Activated B cell treated with CpG ODN at 0.5 μM for 24 hours (primary cell): ENCODE measurements at regions not wholly inside any gene's neighbourhood (a gene's known extent, or its start where the extent isn't known, plus 50 kb on each side); places are given as distances from the start of the nearest gene placed in this dataset.

Experiments
- ATAC-seq: fragments of 200-7000 bp; cut with Tn5 transposase; one replicate; pipeline ENCODE4 v1.10.0; 2021; ENCODE audit warnings: low read depth, mild to moderate bottlenecking, moderate library complexity
- CTCF ChIA-PET: fragments of 350-600 bp; sonication (Branson Sonifier 250); formaldehyde crosslinking; loops from one replicate; lab custom pipeline; 2021; ENCODE audit warnings: antibody characterized with exemption; lab: Charles Lee
- POLR2A ChIA-PET: fragments of 350-600 bp; sonication (Branson Sonifier 250); formaldehyde crosslinking; loops from one replicate; lab custom pipeline; 2021; ENCODE audit warnings: antibody characterized with exemption; lab: Charles Lee
- DNase-seq: peaks from one replicate; pipeline ENCODE4 v3.0.0; 2022
- H3K27ac Mint-ChIP-seq: one replicate; pipeline ENCODE4 v1.8.0; 2020; ENCODE audit warnings: mixed read lengths
- H3K27me3 Mint-ChIP-seq: one replicate; pipeline ENCODE4 v1.8.0; 2021; ENCODE audit warnings: mixed read lengths
- H3K36me3 Mint-ChIP-seq: one replicate; pipeline ENCODE4 v1.8.0; 2021; ENCODE audit warnings: low read depth, mixed read lengths
- H3K4me1 Mint-ChIP-seq: one replicate; pipeline ENCODE4 v1.8.0; 2021; ENCODE audit warnings: mixed read lengths
- H3K4me3 Mint-ChIP-seq: one replicate; pipeline ENCODE4 v1.8.0; 2020; ENCODE audit warnings: mild to moderate bottlenecking, mixed read lengths
- H3K9me3 Mint-ChIP-seq: one replicate; pipeline ENCODE4 v1.8.0; 2020; ENCODE audit warnings: mixed read lengths
- CTCF ChIP-seq: fragments of 200-600 bp; IDR thresholded peaks from one replicate; pipeline ENCODE4 v1.8.0; 2022; ENCODE audit warnings: antibody characterized with exemption, mild to moderate bottlenecking
- intact Hi-C: fragments of 100-400 bp; cut with micrococcal nuclease; formaldehyde crosslinking; loops from one replicate; pipeline ENCODE4 v1.15.1; 2024

GRCh38 chr3:30341851-30342250, 264.6 kb upstream of the TGFBR2 start:
- H3K4me3 Mint-ChIP-seq, result no peak overlapping the region
- no peak for DNase-seq
- POLR2A ChIA-PET, result no interaction called here
- H3K27me3 Mint-ChIP-seq, result no peaks in the 10 kb centered on the region
- H3K9me3 Mint-ChIP-seq, result peaks cover 5% of the 10 kb centered on the region
- H3K27ac Mint-ChIP-seq, result no peak overlapping the region
- CTCF ChIA-PET, result no interaction called here
- no peaks in the 10 kb centered on the region for H3K36me3 Mint-ChIP-seq
- no peak for ATAC-seq
- TF ChIP-seq CTCF, result no peak
- no peaks in the 10 kb centered on the region for H3K4me1 Mint-ChIP-seq
- intact Hi-C loops, result no loop called here

GRCh38 chr3:30342318-30343060, 263.9 kb upstream of the TGFBR2 start:
- intact Hi-C loops, result no loop called here
- ChIA-PET CTCF (no interaction called here), POLR2A (no interaction called here)
- no peak for TF ChIP-seq CTCF
- H3K27me3 Mint-ChIP-seq, result peaks cover 1% of the 10 kb centered on the region
- H3K36me3 Mint-ChIP-seq, result no peaks in the 10 kb centered on the region
- H3K4me1 Mint-ChIP-seq, result no peaks in the 10 kb centered on the region
- ATAC-seq (no peak), DNase-seq (no peak)
- peaks cover 3% of the 10 kb centered on the region for H3K9me3 Mint-ChIP-seq
- H3K27ac Mint-ChIP-seq, result no peak overlapping the region
- no peak overlapping the region for H3K4me3 Mint-ChIP-seq

- ChIA-PET CTCF (no interaction called here), POLR2A (no interaction called here)
- no peak for TF ChIP-seq CTCF
- no peak overlapping the region for H3K4me3 Mint-ChIP-seq
- no peaks in the 10 kb centered on the region for H3K4me1 Mint-ChIP-seq
- H3K9me3 Mint-ChIP-seq, result no peaks in the 10 kb centered on the region
- no peak for ATAC-seq
- no peaks in the 10 kb centered on the region for H3K36me3 Mint-ChIP-seq
- peaks cover 3% of the 10 kb centered on the region for H3K27me3 Mint-ChIP-seq
- intact Hi-C loops, result no loop called here
- H3K27ac Mint-ChIP-seq, result no peak overlapping the region
- no peak for DNase-seq
Measured at GRCh38 chr3:30343067-30343831, 263.2 kb upstream of the TGFBR2 start.

- intact Hi-C loops, result no loop called here
- no peaks in the 10 kb centered on the region for H3K4me1 Mint-ChIP-seq
- H3K27me3 Mint-ChIP-seq, result peaks cover 5% of the 10 kb centered on the region
- H3K9me3 Mint-ChIP-seq, result no peaks in the 10 kb centered on the region
- no peak for TF ChIP-seq CTCF
- ATAC-seq, result no peak
- DNase-seq, result no peak
- ChIA-PET CTCF (no interaction called here), POLR2A (no interaction called here)
- no peak overlapping the region for H3K4me3 Mint-ChIP-seq
- H3K36me3 Mint-ChIP-seq, result no peaks in the 10 kb centered on the region
- H3K27ac Mint-ChIP-seq, result no peak overlapping the region
Measured at GRCh38 chr3:30343861-30344260, 262.5 kb upstream of the TGFBR2 start.

DNA sequence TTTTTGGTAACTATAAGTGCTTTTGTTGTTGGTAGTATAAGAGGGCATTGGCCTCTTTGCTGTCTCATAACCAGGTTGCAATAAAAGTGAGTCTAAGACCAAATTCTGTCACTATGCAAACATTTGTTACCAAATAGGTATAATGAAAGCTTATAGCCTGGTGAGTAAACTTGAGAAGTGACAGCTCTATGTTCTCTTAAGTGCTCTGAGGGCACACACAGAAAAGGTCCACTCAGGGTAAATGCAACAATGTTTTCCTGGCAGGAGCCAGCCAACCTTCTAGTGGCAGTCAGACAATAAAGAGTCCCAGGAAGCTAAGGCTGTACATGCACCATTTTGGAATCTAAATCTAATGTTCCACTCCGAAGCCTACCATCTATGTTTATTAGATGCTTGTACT, 262.1 kb upstream of the TGFBR2 start:
- Mint-ChIP-seq H3K9me3 (no peaks in the 10 kb centered on the region), H3K4me3 (no peak overlapping the region), H3K4me1 (no peaks in the 10 kb centered on the region), H3K36me3 (no peaks in the 10 kb centered on the region), H3K27me3 (peaks cover 5% of the 10 kb centered on the region), H3K27ac (no peak overlapping the region)
- intact Hi-C loops, result no loop called here
- CTCF ChIA-PET, result no interaction called here
- TF ChIP-seq CTCF, result no peak
- POLR2A ChIA-PET, result no interaction called here
- no peak for DNase-seq
- ATAC-seq, result no peak
